ENCODE measurements at regions not wholly inside any gene's neighbourhood (a gene's known extent, or its start where the extent isn't known, plus 50 kb on each side); places are given as distances from the start of the nearest gene placed in this dataset.

GRCh38 chr3:193771011-193771652, 178.1 kb downstream of the OPA1 start:
- Histone ChIP-seq H3K4me1 (no peaks in the 10 kb centered on the region), H3K27me3 (no peaks in the 10 kb centered on the region), H3K27ac (no peak overlapping the region), H3K36me3 (replicated peaks in 1 of 2; ENCODE audit: insufficient read depth in 1 of 2, low read depth in 2 of 2) (no peaks in the 10 kb centered on the region), H3K4me3 (no peak overlapping the region), H3K9me3 (no peaks in the 10 kb centered on the region)
- intact Hi-C loops (cut with DNase I): no loop called here
- ATAC-seq (no peak), DNase-seq (no peak)
- TF ChIP-seq POLR2A (IDR thresholded peaks at IDR 0.05) (no peak), CTCF (IDR thresholded peaks at IDR 0.05) (no peak)
- 92 to 94% methylated on average over 20 of the region's 20 CpGs for WGBS, 2 donors

DNA sequence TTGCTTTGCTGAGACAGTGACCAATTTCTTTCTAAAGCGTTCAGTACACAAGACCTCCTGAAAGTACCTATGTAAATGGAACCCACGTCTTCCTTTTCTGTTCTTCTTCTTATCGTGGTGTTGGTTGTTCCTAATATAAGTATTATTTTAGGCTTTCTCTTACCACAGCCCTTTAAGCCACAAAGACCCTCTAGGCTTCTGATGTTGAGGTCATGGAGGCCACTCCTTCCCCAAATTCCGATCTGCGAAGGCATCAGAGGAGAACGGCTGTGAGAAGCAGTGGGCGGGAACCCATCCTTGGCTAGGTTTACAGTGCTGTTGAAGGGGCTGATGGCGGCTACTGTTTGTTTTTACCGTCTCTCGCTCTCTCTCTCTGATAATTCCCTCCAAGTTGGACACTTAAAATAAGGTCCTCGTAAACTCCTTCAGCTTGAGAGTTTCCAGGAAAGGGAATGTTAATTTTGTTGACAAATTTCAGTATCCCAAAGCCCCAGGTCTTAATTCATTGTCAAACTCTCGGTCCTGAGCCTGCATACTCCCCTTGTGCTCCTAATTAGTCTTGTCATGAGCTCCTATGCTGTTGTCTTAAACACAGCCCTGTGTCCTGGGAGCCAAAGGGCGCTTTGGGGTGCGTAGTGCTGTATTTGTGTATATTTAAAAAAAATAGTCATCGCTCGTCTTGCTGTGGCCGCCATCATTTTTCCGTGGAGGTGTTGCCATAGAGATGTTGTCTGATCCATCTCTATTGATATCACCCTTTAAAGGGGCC, 178.8 kb downstream of the OPA1 start:
- Histone ChIP-seq H3K9me3 (no peaks in the 10 kb centered on the region), H3K4me1 (no peaks in the 10 kb centered on the region), H3K36me3 (replicated peaks in 1 of 2; ENCODE audit: insufficient read depth in 1 of 2, low read depth in 2 of 2) (no peaks in the 10 kb centered on the region), H3K4me3 (no peak overlapping the region), H3K27me3 (no peaks in the 10 kb centered on the region), H3K27ac (no peak overlapping the region)
- WGBS, 2 donors: 88 to 91% methylated on average over 18 of the region's 18 CpGs
- TF ChIP-seq CTCF (IDR thresholded peaks at IDR 0.05): no peak
- no peak for DNase-seq
- intact Hi-C loops (cut with DNase I): no loop called here
- no peak for ATAC-seq

GRCh38 chr3:193772422-193772763, 179.4 kb downstream of the OPA1 start:
- Histone ChIP-seq H3K4me3 (no peak overlapping the region), H3K9me3 (no peaks in the 10 kb centered on the region), H3K36me3 (replicated peaks in 1 of 2; ENCODE audit: insufficient read depth in 1 of 2, low read depth in 2 of 2) (no peaks in the 10 kb centered on the region), H3K4me1 (no peaks in the 10 kb centered on the region), H3K27me3 (no peaks in the 10 kb centered on the region), H3K27ac (no peak overlapping the region)
- ATAC-seq (no peak), DNase-seq (no peak)
- 81 to 93% methylated on average over 8 to 9 of the region's 9 CpGs for WGBS, 2 donors
- no peak for TF ChIP-seq POLR2A (IDR thresholded peaks at IDR 0.05)
- no peak for TF ChIP-seq CTCF (IDR thresholded peaks at IDR 0.05)
- intact Hi-C loops (cut with DNase I): no loop called here

DNA sequence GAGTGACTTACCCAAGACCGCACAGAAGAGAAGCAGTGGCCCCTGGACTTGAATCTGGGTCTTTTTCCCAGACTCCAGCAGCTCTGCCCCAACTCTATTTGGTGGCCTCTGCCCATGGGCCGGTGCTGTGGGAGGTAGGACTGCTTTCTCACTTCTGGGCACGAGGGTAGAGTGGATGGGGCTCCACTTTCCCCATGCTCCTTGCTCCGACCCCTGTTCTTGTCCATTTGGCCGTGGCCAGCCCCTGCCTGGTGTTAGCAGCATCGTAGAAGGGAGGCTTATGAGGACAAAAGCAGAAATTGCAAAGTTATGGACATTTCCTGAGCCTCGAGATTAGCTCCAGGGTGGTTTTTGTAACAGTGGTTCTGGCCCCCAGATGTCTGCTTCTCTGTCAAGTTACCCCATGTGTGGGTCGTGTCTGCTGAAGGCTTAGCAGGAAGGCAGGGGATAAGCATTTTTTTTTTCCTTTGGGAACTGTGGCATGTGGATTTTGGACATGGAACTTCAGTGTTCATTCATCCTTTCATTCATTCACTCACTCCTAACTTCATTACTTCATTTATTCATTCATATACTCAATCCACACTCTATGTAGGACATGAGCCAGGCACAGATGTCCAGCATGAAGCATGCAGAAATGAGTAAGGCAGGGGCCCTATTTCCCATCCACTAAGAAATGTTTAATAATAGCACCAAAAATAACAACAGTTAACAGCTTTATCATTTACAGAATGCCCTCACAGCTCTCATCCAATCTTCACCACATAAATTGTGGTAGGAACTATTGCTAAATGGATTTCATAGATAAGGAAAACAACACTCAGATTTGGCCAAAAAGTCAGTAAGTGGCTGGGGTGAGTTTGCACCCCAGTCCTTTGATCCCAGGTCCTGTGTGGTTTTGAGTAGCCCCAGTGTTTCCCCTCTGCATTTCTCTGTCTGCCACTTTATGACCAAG, 180.5 kb downstream of the OPA1 start:
- H3K27me3 ChIP-seq: no peaks in the 10 kb centered on the region
- H3K4me1 ChIP-seq: no peaks in the 10 kb centered on the region
- H3K36me3 ChIP-seq (replicated peaks in 1 of 2; ENCODE audit: insufficient read depth in 1 of 2, low read depth in 2 of 2): no peaks in the 10 kb centered on the region
- 73 to 81% methylated on average over 8 of the region's 8 CpGs for WGBS, 2 donors
- DNase-seq (no peak), ATAC-seq (no peak)
- H3K9me3 ChIP-seq: no peaks in the 10 kb centered on the region
- no peak for TF ChIP-seq POLR2A (IDR thresholded peaks at IDR 0.05)
- no peak for TF ChIP-seq CTCF (IDR thresholded peaks at IDR 0.05)
- H3K4me3 ChIP-seq: no peak overlapping the region
- no peak overlapping the region for H3K27ac ChIP-seq
- intact Hi-C loops (cut with DNase I): no loop called here
